Hepatic stellate cell (primary cell): ENCODE measurements at regions not wholly inside any gene's neighbourhood (a gene's known extent, or its start where the extent isn't known, plus 50 kb on each side); places are given as distances from the start of the nearest gene placed in this dataset.
A peak's percentile ranks its signal among the peaks of the same experiment; 100 is the strongest.

Experiments used
- DNase-seq: peaks from one replicate; pipeline ENCODE4 v3.0.0; 2011; ENCODE audit warnings: low spot score

- DNase-seq, result no peak
These were observed 129.8 kb upstream of the CPM start for GRCh38 chr12:69062621-69063237.

DNA sequence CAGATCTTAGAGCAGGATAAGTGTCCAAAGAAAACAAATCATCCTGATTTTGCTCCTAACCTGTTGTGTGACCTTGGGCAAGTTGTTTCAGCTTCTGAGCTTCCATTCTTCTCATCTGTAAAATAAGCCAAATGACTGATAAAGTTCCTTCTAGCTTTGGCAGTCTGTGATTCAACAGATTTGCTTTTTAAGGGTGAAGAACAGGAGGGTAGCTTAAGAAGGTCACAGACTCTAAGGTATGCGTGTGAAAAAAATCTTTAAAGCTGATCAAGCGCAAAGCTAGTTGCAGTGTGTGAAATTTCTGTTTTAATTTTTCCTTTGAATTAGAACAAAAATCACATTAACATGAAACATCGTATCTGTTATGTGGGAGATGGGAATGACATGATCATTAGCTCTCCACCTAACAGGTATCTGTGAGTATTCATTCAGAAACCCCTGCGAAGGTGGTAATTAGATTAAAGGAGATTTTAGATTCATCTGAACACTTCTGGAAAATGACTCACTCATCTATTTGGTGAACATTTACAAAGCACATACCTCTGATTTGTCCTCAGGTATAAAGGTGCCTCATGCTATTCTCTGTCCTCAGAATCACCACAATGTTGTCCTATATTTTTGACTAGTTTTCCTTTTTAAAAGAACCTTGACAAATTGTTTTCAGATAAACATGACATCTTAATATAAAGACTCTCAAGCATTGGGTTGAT, 131.9 kb upstream of the CPM start:
- DNase-seq, result no peak

- DNase-seq, result no peak
These were observed 132.8 kb upstream of the CPM start for GRCh38 chr12:69065775-69066174.

- no peak for DNase-seq
These were observed 133.8 kb upstream of the CPM start for GRCh38 chr12:69066492-69067373.

DNA sequence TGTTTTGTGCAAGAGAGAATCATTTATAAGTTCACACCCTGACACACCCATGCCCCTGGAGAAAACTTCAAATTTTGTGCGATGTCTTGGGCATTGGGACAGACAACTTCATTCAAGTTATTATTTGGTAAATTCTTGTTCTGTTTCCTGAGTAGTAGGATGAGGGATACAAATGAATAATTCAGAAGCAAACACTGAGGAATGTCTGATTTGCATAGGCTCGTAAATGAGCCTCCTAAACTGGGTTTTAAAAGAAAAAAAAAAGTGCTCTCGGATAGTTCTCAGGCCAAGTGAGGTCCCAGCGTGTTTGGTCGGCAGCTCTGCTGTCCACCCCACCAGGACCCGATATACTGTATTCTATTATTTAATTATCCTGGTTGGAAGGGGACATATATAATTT, 134.7 kb upstream of the CPM start:
- no peak for DNase-seq

- DNase-seq, result no peak
These were observed 135.5 kb upstream of the CPM start for GRCh38 chr12:69068448-69068847.

GRCh38 chr12:69069479-69069878, 136.5 kb upstream of the CPM start:
- no peak for DNase-seq

DNA sequence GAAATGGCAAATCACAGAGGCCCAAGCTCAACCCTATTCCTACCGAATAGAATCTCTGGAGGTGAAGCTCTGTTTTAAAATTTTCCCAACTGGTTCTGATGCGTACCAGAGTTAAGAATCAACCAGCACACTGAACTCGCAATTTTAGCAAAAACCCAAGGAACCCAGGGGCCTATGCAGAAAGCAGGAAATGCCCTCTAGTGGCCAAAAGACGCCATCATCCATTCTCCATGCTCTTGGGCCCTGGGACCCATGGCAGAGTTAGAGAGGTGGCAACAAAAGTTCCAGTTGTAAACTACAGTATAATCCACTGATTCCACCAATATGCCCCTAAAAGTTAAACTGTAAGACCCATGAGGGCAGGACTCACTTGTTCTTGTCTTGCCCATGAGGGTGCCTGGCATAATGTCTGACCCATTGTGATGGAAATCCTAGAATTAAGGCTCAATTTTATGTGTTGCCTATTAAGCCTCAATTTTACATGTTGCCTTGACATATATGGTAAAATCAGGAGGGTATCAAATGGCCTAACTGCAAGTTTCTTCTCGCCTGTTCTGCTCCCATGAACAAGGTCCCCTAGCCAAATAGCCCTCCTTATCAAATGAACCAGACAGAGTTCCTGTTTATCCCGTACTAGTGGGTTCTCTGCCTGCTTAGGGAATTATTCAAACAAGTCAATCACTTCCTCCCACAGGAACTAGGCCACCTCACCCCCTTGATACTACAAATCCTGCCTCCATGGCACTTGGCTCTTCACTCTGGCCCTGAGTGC, 137.5 kb upstream of the CPM start:
- peak; percentile 50 for DNase-seq

GRCh38 chr12:69071091-69071370, 138.1 kb upstream of the CPM start:
- DNase-seq, result no peak

DNA sequence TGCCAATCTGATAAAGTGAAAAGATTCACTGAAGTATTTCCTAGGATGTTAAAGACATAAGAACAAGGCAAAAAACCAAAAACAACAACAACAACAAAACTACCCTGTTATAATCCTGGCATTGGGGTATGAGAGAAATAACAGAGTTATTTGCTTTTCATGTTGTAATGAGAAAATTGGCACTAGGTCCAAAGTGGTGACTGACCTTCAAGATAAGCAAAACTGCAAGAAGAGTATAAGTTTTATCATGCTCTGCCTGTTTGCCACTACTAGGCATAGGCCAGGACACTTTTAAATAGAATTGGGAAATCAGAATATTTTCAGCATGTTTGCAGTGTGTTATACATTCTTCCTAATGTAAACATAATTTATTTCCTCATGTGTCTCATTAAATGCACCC, 140.1 kb upstream of the CPM start:
- DNase-seq, result no peak

DNA sequence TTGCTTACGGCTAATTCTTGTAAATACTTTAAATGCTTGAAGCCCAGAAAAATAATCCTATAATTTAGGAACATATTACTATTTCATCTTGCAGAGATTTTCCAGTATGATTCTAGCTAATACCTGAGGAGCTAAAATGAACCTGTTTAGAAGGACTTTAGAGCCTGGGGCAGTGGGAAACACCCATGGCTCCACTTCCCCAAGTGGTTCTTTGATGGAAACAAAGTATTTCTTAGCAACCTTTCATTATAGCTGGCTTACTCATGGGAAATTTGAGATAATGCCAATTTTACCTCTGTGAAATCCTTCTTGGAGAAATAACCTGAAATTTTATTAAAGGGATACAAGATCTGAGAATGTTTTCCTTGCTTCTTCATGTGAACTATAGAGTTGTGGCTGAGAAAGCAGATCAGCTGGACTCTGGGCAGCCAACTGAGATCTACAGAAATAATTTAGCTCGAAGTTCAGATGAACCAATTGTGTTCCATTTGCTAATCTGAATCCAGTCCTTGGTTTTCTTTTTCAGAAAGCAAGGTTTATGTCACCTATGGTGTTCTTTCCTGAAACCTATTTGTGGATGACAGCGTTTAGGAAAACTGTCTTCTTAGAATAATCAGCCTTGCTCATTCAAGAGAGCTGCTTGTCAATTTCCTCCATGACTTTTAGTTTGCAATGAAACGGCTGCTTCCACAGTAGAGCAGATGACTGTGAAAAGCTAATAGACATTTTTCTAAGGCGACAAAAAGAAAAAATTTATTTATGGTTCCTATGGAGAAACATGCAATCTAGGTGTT, 141.8 kb upstream of the CPM start:
- no peak for DNase-seq

DNA sequence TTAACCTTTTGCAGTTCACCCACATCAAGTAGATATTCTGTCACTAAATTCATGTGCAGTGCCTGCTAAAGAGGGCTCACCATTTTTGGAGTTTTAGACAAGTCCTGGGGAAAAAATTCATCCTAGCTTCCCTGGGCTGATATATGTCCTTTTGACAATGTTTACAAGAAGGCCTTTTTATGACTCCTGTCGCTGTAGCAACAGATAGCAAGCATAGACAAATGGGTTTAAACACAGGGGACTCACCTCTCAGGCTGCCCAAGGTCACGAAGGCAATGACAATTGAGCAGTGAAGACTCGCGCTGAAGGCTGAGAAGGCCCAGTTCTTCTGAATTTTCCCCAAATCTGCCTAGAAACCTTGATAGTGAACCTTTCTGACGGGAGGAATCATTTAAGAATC, 150.7 kb upstream of the CPM start:
- DNase-seq, result no peak

DNA sequence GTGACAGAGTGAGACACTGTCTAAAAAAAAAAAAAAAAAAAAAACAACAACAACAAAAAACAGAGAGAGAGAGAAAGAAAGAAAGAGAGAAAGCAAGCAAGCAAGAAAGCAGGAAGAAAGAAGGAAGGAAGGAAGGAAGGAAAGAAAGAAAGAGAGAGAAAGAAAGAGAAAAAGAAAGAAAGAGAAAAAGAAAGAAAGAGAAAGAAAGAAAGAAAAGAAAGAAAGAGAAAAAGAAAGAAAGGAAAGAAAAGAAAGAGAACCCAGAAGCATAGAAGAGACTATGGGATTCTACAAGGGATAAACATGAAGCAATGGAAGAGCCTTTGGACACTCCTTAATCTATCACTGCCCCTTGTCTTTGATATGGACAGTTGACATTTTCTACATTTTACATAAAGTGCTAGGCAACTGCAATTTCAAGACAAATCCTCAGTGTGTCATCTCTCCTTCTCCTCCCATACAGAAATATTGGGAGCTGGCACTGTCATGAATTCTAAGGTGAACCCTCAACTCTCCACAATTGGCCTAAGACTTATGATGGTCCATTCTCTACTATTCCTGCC, 151.9 kb upstream of the CPM start:
- no peak for DNase-seq

DNA sequence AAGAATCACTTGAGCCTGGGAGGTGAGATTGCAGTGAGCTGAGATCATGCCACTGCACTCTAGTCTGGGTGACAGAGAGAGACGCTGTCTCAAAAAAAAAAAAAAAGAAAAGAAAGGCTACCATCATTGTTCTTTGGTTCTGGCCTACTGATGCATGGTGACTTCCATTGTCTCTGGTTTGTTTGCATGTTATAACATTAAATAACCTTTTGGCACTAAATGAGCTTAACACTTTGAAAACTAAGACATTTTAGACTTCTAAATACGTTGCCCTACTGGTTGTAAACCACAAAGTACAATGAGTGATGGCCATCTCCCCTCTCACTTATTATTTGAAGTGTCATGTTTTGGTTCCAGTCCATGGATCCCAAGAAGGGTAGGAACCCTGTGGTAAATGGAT, 152.9 kb upstream of the CPM start:
- DNase-seq, result no peak

DNA sequence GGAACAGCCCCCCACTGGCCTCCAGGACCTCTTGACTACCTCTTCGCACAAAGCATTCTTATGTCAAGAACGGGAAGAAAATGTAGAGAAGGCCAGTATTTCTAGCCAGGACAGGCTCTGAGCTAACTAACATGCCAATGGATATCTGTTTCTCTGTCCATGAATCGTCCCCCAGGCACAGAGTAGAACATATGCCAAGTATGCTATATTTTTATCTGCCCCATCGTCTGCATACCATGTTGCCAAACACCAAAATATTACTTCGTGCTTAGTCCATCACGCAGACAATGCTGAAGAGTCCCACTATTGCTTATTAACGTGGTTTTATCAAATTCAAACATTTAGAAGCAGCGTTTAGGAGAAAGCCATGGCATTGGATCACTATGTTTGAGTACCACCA, 151.4 kb upstream of the CPSF6 start:
- DNase-seq, result no peak

- no peak for DNase-seq
These were observed 148.6 kb upstream of the CPSF6 start for GRCh38 chr12:69090722-69091121.

GRCh38 chr12:69091442-69092017, 147.8 kb upstream of the CPSF6 start:
- no peak for DNase-seq

DNA sequence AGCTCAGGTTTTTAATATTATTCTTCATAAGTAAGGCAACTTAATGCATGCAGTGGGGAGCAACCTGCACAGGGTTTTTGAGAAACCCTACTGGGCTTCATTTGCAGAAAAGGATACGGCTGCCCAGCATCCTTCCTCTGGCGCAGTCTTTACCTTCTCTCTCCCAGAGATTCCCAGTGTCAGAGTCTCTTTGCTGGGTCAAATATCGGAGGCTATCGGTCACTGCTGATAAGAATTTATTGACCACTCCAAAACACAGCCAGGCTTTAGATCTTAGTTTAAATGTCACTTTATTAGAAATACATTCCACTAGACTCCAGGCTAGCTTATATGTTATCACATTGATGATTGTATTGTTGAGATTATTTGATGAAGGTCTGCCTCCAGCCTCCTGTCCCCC, 147.2 kb upstream of the CPSF6 start:
- no peak for DNase-seq

DNA sequence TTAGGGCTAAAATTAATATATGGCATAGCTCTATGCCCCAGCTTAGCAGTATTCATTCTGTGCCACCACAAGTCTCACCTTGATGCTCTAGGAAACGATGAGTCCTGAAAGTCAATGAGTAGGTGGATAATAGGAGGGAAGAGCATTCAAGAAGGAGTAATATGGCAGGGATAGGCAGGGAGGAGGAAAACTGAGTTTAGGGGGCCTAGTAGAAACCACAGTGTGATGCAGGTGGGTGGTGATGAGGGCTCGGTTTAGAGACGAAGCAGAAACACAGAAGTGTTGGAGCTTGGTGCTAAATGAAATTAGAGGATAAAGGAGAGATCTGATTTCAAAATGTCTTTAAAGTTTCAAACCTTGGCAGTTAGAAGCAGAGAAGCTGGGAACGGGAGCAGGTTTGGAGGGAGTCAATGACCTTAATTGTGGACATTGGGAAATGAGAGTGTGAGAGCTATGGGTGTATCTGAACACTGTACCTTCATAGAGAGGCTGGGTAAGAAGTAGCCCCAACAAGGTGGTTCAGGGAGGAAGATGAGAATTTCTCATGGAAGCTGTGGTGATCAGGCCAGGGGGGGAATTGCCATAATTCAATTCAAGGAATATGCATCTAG, 144.7 kb upstream of the CPSF6 start:
- no peak for DNase-seq

DNA sequence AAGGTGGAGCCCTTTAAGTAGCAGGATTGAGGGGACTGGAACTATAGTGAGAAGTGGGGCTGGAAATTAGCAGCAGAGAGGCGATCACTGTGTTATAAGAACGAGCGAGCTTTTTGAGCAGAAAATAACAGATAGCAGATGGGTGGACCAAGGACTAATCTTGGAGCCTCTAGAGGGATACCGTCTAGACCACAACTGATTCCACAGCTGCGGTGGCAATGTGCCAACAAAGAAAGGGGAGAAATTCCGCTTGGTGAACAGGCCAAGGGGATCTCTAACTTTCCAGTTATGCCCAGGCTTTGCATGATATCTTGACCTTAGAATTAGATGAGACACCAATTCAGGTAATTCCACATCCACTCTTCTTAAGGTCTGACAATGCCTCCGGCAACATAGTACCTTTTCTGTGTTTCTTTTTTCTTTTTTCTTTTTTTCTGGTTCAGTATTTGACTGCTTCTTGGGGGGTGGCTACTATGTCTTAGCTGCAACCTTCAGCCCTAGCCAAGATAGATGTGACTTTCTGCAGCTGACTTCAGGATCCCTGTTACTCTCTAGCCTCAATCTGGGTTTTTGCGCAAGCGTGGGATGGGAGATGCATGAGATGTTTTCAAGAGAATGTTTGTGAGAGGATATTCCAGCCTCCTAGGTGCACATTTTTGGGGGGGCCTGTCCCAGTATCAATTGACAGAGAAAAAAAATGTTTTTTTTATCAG, 143.4 kb upstream of the CPSF6 start:
- no peak for DNase-seq
